Ectodermal cell (in vitro differentiated cells): ENCODE measurements at regions not wholly inside any gene's neighbourhood (a gene's known extent, or its start where the extent isn't known, plus 50 kb on each side); places are given as distances from the start of the nearest gene placed in this dataset.

Experiments
- H3K27ac ChIP-seq: 2 replicates; pipeline ENCODE4 v1.7.0; 2013; ENCODE audit warnings: mild to moderate bottlenecking, low read depth, low read length; ENCODE audit not compliant: insufficient read depth, poor library complexity, severe bottlenecking
- H3K27me3 ChIP-seq: 2 replicates; pipeline ENCODE4 v1.7.0; 2013; ENCODE audit warnings: mild to moderate bottlenecking, low read length; ENCODE audit not compliant: insufficient read depth, control insufficient read depth, poor library complexity, severe bottlenecking
- H3K36me3 ChIP-seq: one replicate; pipeline ENCODE4 v1.7.0; 2013; ENCODE audit warnings: low read length; ENCODE audit not compliant: control insufficient read depth, insufficient read depth
- H3K4me1 ChIP-seq: one replicate; pipeline ENCODE4 v1.7.0; 2013; ENCODE audit warnings: low read length; ENCODE audit not compliant: control insufficient read depth, insufficient read depth
- H3K4me3 ChIP-seq: 2 replicates; pipeline ENCODE4 v1.7.0; 2013; ENCODE audit warnings: low read depth, low read length, control low read depth; ENCODE audit not compliant: insufficient read depth
- H3K9me3 ChIP-seq: 2 replicates; pipeline ENCODE4 v1.7.0; 2013; ENCODE audit warnings: mild to moderate bottlenecking, low read length, moderate library complexity; ENCODE audit not compliant: control insufficient read depth
- WGBS, 2 experiments: methylation state at CpG; one replicate each; pipeline ENCODE4 v1.1.7; 2013; ENCODE audit warnings: missing lambda C conversion rate in 2 of 2; 5-methylcytosine and 5-hydroxymethylcytosine counted together

GRCh38 chr2:7992612-7993602, 688.9 kb upstream of the ID2 start:
- 93 to 95% methylated on average over 5 of the region's 5 CpGs for WGBS, 2 experiments
- Histone ChIP-seq H3K36me3 (no peaks in the 10 kb centered on the region), H3K9me3 (no peaks in the 10 kb centered on the region), H3K4me1 (no peaks in the 10 kb centered on the region), H3K4me3 (no peak overlapping the region), H3K27me3 (no peaks in the 10 kb centered on the region), H3K27ac (no peak overlapping the region)

- no peak overlapping the region for H3K27ac ChIP-seq
- H3K36me3 ChIP-seq, result no peaks in the 10 kb centered on the region
- WGBS, 2 experiments, result 91 to 93% methylated on average over 6 of the region's 6 CpGs
- H3K4me1 ChIP-seq, result no peaks in the 10 kb centered on the region
- no peaks in the 10 kb centered on the region for H3K9me3 ChIP-seq
- no peak overlapping the region for H3K4me3 ChIP-seq
- no peaks in the 10 kb centered on the region for H3K27me3 ChIP-seq
Measured at GRCh38 chr2:7994397-7994951, 687.4 kb upstream of the ID2 start.

GRCh38 chr2:7997279-7997678, 684.6 kb upstream of the ID2 start:
- WGBS, 2 experiments, result 92 to 95% methylated on average over 2 of the region's 2 CpGs
- Histone ChIP-seq H3K27me3 (no peaks in the 10 kb centered on the region), H3K4me3 (no peak overlapping the region), H3K4me1 (no peaks in the 10 kb centered on the region), H3K9me3 (no peaks in the 10 kb centered on the region), H3K36me3 (no peaks in the 10 kb centered on the region), H3K27ac (no peak overlapping the region)

- H3K9me3 ChIP-seq, result no peaks in the 10 kb centered on the region
- no peaks in the 10 kb centered on the region for H3K4me1 ChIP-seq
- no peak overlapping the region for H3K27ac ChIP-seq
- H3K4me3 ChIP-seq, result no peak overlapping the region
- 90 to 91% methylated on average over 11 of the region's 11 CpGs for WGBS, 2 experiments
- no peaks in the 10 kb centered on the region for H3K27me3 ChIP-seq
- no peaks in the 10 kb centered on the region for H3K36me3 ChIP-seq
Measured at GRCh38 chr2:7999683-8000476, 682.0 kb upstream of the ID2 start.

GRCh38 chr2:8000870-8001269, 681.0 kb upstream of the ID2 start:
- no peaks in the 10 kb centered on the region for H3K36me3 ChIP-seq
- H3K27ac ChIP-seq, result no peak overlapping the region
- no peaks in the 10 kb centered on the region for H3K4me1 ChIP-seq
- no peaks in the 10 kb centered on the region for H3K27me3 ChIP-seq
- no peaks in the 10 kb centered on the region for H3K9me3 ChIP-seq
- WGBS, 2 experiments, result 94 to 96% methylated on average over 1 of the region's 1 CpG
- H3K4me3 ChIP-seq, result no peak overlapping the region

GRCh38 chr2:8002765-8003393, 679.0 kb upstream of the ID2 start:
- WGBS, 2 experiments, result 93 to 94% methylated on average over 8 of the region's 8 CpGs
- no peaks in the 10 kb centered on the region for H3K36me3 ChIP-seq
- no peaks in the 10 kb centered on the region for H3K27me3 ChIP-seq
- H3K9me3 ChIP-seq, result no peaks in the 10 kb centered on the region
- no peak overlapping the region for H3K4me3 ChIP-seq
- no peaks in the 10 kb centered on the region for H3K4me1 ChIP-seq
- no peak overlapping the region for H3K27ac ChIP-seq

- no peaks in the 10 kb centered on the region for H3K36me3 ChIP-seq
- H3K4me3 ChIP-seq, result no peak overlapping the region
- H3K27me3 ChIP-seq, result no peaks in the 10 kb centered on the region
- no peak overlapping the region for H3K27ac ChIP-seq
- H3K4me1 ChIP-seq, result no peaks in the 10 kb centered on the region
- 95 to 96% methylated on average over 13 of the region's 13 CpGs for WGBS, 2 experiments
- no peaks in the 10 kb centered on the region for H3K9me3 ChIP-seq
Measured at GRCh38 chr2:8003462-8004075, 678.3 kb upstream of the ID2 start.

- H3K36me3 ChIP-seq, result no peaks in the 10 kb centered on the region
- no peak overlapping the region for H3K4me3 ChIP-seq
- WGBS, 2 experiments, result 86 to 95% methylated on average over 4 of the region's 4 CpGs
- H3K9me3 ChIP-seq, result no peaks in the 10 kb centered on the region
- no peaks in the 10 kb centered on the region for H3K27me3 ChIP-seq
- H3K4me1 ChIP-seq, result no peaks in the 10 kb centered on the region
- no peak overlapping the region for H3K27ac ChIP-seq
Measured at GRCh38 chr2:8004250-8004681, 677.6 kb upstream of the ID2 start.

- Histone ChIP-seq H3K27ac (no peak overlapping the region), H3K4me3 (no peak overlapping the region), H3K9me3 (no peaks in the 10 kb centered on the region), H3K36me3 (no peaks in the 10 kb centered on the region), H3K4me1 (no peaks in the 10 kb centered on the region), H3K27me3 (no peaks in the 10 kb centered on the region)
Measured at GRCh38 chr2:8006181-8006580, 675.7 kb upstream of the ID2 start.
